22Rv1 (cell line): ENCODE measurements at regions not wholly inside any gene's neighbourhood (a gene's known extent, or its start where the extent isn't known, plus 50 kb on each side); places are given as distances from the start of the nearest gene placed in this dataset.

ENCODE experiments used
- ZFX ChIP-seq: fragments of 450-650 bp; IDR thresholded peaks from 2 replicates; pipeline ENCODE4 v1.6.1; 2017; ENCODE audit warnings: antibody characterized with exemption, borderline replicate concordance
- TF ChIP-seq, protein P1 (sequence below): fragments of 450-650 bp; IDR thresholded peaks from 2 replicates; pipeline ENCODE4 v1.5.1; 2017; ENCODE audit warnings: mild to moderate bottlenecking

DNA sequence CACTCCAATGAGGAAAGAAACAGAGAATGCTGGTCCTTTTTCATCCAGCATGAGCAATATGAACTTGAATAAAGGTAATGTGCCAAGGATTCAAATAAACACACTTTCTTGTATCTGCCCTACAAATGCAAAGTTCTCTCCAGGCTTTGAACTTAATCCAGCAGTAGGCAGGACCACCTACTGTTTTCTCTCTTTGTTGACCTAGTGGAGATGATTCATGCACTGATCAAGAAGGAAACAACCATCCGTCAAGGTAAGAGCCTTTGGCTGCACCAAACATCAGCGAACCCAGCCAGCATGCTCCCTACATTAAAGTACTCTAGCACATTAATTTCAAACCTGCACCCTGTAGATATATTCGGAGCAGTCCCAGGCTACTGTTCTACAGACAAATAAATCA lies 489.3 kb downstream of the GALC start:
- TF ChIP-seq, protein P1, sequence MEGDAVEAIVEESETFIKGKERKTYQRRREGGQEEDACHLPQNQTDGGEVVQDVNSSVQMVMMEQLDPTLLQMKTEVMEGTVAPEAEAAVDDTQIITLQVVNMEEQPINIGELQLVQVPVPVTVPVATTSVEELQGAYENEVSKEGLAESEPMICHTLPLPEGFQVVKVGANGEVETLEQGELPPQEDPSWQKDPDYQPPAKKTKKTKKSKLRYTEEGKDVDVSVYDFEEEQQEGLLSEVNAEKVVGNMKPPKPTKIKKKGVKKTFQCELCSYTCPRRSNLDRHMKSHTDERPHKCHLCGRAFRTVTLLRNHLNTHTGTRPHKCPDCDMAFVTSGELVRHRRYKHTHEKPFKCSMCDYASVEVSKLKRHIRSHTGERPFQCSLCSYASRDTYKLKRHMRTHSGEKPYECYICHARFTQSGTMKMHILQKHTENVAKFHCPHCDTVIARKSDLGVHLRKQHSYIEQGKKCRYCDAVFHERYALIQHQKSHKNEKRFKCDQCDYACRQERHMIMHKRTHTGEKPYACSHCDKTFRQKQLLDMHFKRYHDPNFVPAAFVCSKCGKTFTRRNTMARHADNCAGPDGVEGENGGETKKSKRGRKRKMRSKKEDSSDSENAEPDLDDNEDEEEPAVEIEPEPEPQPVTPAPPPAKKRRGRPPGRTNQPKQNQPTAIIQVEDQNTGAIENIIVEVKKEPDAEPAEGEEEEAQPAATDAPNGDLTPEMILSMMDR = no peak
- no peak for TF ChIP-seq ZFX
